MM.1S (cell line): ENCODE measurements at regions not wholly inside any gene's neighbourhood (a gene's known extent, or its start where the extent isn't known, plus 50 kb on each side); places are given as distances from the start of the nearest gene placed in this dataset.

ENCODE experiments used
- EZH2 ChIP-seq: fragments of 300-600 bp; sonication (generic); optimal IDR thresholded peaks from 2 replicates; pipeline ENCODE3; 2017; ENCODE audit warnings: low read depth, mild to moderate bottlenecking, antibody characterized with exemption, low read length, mixed read lengths
- TF ChIP-seq, protein P1 (sequence below): fragments of 300-600 bp; sonication (generic); IDR thresholded peaks from 2 replicates; pipeline ENCODE4 v1.5.1; 2016; ENCODE audit warnings: antibody characterized with exemption, low read length, mixed read lengths

DNA sequence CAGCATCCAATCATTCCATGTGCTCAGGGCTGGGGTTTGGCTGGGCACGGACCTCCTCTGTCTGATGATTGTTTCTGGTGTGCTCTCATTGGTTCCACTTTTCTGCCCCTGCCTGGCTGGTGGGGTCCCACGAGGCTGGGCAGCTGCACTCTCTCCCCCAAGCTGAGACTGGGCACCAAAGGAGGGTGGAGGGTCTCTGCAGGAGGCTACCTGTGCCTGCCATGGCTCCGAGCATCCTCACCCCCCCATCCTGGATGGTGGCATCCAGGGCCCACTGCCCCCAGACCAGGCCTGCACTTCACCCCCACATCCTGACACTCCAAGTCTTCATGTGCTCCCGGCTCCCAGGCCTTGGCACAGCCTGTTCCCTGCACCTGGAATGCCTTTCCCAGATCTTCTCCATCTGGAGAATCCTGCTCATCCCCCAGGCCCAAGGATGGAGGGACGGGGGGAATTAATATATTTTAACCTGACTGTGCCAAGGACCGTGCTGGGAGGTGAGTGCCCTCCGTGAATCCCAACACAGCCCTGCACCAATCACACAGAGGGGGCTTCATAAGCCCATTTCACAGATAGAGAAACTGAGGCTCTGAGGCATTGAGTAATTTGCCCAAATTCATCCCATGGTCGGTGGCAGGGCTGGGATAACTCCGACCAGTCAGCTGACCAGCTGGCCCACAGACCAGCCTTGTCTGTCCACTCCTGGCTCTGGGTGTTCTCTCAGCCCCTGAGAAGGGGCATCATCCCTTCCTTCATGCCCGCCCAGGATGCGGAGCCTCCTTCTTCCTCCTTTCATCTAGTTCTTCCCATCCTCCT lies 403.4 kb downstream of the MATN1 start:
- TF ChIP-seq, protein P1, sequence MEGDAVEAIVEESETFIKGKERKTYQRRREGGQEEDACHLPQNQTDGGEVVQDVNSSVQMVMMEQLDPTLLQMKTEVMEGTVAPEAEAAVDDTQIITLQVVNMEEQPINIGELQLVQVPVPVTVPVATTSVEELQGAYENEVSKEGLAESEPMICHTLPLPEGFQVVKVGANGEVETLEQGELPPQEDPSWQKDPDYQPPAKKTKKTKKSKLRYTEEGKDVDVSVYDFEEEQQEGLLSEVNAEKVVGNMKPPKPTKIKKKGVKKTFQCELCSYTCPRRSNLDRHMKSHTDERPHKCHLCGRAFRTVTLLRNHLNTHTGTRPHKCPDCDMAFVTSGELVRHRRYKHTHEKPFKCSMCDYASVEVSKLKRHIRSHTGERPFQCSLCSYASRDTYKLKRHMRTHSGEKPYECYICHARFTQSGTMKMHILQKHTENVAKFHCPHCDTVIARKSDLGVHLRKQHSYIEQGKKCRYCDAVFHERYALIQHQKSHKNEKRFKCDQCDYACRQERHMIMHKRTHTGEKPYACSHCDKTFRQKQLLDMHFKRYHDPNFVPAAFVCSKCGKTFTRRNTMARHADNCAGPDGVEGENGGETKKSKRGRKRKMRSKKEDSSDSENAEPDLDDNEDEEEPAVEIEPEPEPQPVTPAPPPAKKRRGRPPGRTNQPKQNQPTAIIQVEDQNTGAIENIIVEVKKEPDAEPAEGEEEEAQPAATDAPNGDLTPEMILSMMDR = no peak
- TF ChIP-seq EZH2 = no peak
